ENCODE measurements at regions not wholly inside any gene's neighbourhood (a gene's known extent, or its start where the extent isn't known, plus 50 kb on each side); places are given as distances from the start of the nearest gene placed in this dataset.
A peak's percentile ranks its signal among the peaks of the same experiment; 100 is the strongest.

GRCh38 chr13:89673789-89674311, 1673.6 kb upstream of the MIR17HG start:
- no peak for DNase-seq

DNA sequence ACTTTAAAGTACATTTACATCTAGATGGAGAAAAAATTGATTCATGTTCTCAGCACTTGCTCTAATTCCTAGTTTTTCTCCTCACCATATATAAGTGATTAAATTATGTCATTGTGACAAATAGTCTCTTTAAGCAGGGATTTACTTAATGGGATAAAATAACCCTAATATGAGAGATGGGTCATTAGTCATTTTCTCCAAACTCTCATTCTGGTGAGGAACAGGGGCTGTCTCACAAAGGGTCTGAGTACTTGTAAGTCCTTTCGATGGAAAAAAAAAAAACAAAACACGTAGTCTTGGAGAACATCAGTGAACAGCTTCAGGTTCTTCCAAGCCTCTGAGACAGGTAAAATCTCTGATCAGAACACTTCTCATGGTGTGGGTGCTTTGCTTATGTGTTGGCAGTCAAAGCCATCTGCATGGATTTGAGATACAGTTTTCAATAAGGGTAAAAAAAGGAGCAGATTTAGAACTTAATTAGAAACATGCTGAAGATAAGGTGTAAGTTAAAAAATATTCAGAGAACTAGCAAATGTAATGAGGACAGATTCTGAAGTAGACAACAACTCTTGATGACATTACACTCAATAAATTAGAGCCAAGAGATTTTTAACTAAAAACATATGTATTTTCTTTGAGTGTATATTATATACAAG, 1668.9 kb upstream of the MIR17HG start:
- DNase-seq = no peak

- DNase-seq = no peak
Measured at GRCh38 chr13:89684896-89685295, 1662.6 kb upstream of the MIR17HG start.

- no peak for DNase-seq
Measured at GRCh38 chr13:89686171-89686570, 1661.3 kb upstream of the MIR17HG start.

DNA sequence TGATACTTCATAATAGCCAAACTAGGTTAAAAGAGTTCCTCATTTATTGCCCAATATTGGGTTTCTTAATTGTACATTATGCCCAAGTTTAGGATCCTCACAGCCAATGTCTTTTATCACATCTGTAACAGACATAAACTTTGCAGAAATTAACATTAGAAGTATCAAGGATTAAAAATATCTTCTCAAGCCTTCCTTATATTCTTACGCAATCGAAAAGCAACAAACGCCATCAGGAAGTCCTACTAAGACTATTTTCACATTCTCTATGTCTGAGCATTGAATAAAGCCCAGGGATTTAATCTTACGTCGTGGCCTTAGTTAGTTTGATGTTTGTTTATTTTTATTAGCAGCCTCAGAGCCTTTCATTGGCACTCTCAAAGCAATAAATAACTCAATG, 1660.4 kb upstream of the MIR17HG start:
- DNase-seq = no peak

DNA sequence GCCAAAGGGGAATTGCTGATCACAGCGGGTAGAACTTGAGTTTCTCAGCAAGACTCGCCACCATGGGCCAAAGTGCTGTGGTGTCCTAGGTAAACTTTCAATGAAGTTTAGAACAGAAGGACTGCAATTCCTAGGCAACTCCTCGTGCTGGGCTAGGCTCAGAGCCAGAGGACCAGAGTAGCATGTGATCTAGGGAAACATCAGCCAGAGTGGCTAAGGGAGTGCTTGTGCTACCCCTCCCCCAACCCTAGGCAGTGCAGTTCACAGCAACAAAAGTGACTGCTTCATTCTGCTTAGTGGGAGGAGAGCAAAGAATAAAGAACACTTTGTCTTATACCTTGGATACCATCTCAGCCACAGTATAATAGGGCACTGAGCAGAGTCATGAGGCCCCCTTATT, 1658.6 kb upstream of the MIR17HG start:
- DNase-seq = no peak

- DNase-seq = no peak
Measured at GRCh38 chr13:89694451-89694850, 1653.0 kb upstream of the MIR17HG start.

DNA sequence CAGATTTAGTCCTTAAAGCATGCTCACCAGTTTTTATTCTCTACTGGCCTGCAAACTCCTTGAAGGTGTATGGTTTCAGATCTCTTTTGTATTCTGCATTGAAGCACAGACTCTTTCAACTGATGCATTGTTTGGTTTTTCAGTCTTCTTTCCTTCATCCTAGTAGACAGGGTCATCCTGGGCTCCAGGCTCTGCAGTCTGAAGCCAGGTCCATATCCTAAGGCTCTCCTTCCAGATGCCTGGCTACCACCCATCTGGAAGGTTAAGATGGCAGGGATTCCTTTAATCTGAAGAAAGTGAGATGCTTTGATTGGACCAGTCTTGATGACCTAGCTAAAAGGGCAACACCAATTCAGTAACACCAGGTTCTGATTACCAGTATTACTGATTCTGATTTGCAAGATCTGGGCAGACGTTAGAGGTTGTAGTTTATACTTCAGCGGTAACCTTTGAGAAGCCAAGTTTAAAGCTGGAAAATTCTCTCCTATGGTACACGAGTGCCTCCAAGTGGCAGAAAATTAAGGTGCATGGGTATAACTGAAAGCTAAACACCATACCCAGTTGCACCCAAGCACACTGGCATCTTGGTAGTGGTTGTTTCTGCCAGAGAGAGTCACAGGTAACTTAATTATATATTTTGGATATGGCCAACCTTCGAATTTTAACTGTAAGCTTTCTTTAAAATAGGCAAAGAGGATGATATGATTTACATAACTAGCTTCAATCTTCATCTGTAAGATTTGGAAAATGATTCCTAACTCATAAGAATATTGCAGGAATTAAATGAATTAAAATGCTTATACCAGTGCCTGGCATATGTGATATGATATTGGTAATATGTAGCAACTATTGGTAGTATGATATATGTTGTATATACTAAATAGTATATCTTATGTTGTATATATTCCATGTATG, 1651.9 kb upstream of the MIR17HG start:
- peak; percentile 40 for DNase-seq

DNA sequence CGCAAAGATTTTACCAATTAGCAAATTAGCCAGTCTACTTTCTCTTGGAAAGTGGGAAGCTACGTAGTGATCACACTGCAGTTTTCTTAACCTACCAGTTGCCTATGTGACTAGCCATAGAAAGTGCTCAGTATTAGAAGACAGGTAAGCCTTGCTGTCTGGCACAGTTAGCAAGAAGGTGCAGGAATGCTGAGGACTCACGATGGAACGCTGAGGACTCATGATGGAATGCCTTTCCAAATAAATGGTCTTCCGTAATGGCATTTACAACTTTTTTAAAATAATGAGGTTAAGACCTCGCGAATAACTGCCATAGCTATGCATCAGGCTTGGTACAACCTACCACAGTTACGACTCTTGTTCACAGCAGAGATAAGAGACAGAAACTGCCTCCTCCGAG, 1645.6 kb upstream of the MIR17HG start:
- no peak for DNase-seq

- no peak for DNase-seq
Measured at GRCh38 chr13:89704040-89704439, 1643.4 kb upstream of the MIR17HG start.

DNA sequence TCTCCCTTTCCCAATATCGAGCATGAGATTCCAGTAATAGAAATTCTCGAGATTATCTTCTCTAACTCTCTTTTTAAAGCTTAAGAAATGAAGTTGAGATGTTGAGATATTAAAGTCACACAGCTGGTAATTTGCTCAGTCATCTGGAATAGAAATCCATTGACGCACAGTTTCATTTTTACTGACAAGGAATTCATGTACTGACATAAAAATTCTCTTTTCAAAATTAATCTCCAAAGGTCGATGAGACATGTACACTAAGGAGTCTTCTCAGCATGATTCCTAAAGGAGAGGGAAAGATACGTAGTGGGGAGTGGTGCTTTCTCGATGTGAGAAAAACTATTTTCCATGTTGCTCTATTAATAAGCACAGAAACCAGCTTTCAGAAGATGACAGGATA, 1639.5 kb upstream of the MIR17HG start:
- DNase-seq = no peak

DNA sequence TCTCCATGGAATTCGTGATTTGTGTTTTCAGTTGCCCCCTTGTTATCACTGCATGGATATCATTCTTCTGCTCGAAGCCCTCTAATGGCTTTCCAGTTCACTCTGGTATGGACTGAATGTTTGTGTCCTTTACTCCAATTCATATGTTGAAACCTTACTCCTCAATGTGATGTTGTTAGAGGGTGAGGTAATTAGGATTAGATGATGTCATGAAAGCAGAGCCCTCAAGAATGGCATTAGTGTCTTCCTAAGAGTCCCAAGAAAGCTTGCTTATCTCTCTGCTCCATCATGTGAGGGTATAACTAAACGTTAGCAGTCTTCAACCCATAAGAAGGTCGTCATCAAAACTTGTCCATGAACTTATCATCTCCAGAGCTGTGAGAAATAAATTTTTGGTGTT, 1626.3 kb upstream of the MIR17HG start:
- no peak for DNase-seq

- DNase-seq = peak; percentile 11
Measured at GRCh38 chr13:89726690-89727435, 1620.6 kb upstream of the MIR17HG start.

- no peak for DNase-seq
Measured at GRCh38 chr13:89733829-89734228, 1613.7 kb upstream of the MIR17HG start.

DNA sequence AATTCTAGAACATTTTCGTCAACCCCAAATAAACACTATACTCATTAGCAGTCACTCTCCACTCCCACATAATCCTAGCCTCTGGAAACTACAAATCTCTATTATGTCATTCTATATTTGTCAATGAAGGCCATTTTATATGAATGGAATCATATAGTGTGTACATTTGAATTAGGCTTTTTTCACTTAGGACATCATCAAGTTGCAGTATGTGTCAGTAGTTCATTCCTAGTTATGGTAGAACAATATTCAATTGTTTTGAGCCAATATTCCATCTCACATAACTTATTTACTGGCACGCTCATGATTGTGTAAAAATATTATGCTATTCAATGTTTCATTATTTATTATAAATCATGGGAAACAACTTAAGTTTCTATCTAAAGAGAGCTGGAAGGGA, 1610.4 kb upstream of the MIR17HG start:
- no peak for DNase-seq

DNA sequence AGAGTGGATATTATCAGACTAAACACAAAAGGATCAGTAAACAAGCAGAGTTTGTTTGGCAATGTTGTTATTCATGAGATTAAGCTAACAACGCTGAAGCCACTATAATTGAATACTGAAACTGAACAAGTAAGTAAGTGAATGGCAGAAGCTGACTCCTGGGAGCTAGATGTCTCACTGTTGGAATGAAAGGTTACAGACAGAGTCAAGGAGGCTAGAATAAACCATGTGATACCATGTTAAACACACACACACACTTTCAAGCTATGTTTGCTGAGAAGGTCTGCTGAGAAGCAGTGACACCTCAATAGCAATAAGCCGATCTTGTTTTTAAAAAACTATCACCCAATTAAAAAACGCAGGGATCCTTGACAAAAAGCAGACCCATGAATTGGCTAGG, 1609.4 kb upstream of the MIR17HG start:
- DNase-seq = no peak

GRCh38 chr13:89740994-89741685, 1606.3 kb upstream of the MIR17HG start:
- DNase-seq = no peak

GRCh38 chr13:89746554-89746953, 1600.9 kb upstream of the MIR17HG start:
- no peak for DNase-seq

GRCh38 chr13:89748716-89749115, 1598.8 kb upstream of the MIR17HG start:
- DNase-seq = peak; percentile 46

DNA sequence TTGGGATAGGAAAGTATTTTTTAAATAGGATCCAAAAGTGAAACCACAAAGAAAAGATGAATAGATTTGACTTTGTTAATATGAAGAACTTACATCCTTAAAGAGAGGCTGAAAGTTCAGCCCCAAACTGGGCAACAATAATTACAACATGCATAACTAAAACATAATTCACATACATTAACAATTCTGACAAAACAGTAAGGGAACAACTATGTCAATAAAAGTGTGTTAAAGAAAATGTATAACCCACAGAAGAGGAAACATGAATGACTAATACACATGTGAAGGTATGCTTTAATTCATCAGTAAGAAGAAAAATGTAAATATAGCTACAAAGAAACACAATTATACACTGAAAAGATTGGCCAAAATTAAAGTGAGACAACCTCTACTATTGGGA, 1597.6 kb upstream of the MIR17HG start:
- DNase-seq = no peak

DNA sequence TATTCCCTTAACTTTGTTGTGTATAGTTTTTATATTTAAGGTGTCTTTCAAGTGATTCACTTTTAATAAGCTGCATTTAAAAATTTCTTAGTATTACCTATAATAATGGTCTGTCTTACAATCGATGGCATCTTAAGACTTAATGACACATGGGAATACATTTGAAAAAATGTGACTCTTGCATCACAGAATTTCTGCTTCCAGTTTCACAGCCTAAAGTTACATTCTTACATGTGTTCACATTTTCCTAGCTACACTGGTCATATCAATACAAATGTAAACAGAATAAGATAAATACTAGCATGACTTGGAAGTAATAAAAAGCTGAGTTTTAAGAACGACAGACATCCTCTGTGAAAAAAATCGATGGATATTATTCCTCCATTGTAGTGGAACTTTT, 1597.1 kb upstream of the MIR17HG start:
- no peak for DNase-seq

- no peak for DNase-seq
Measured at GRCh38 chr13:89751432-89751930, 1596.0 kb upstream of the MIR17HG start.

GRCh38 chr13:89752394-89752793, 1595.1 kb upstream of the MIR17HG start:
- DNase-seq = no peak

Measured in NCI-H345 (cell line).